Prostate gland (tissue), 2 donors: ENCODE measurements at regions not wholly inside any gene's neighbourhood (a gene's known extent, or its start where the extent isn't known, plus 50 kb on each side); places are given as distances from the start of the nearest gene placed in this dataset.

Experiments used
- POLR2A ChIP-seq: fragments of 450-650 bp; IDR thresholded peaks from one replicate; pipeline ENCODE4 v1.6.1; 2016; ENCODE audit warnings: antibody characterized with exemption, mild to moderate bottlenecking
- POLR2AphosphoS5 ChIP-seq: sonication (generic); formaldehyde crosslinking; IDR thresholded peaks from one replicate; pipeline ENCODE4 v1.6.1; 2017; ENCODE audit warnings: antibody characterized with exemption
- TF ChIP-seq, protein P1 (sequence below), 4 experiments: fragments of 200-600 bp in 2 of 4; fragments of 450-650 bp in 2 of 4; sonication (generic) in 2 of 4; IDR thresholded peaks; 1 replicate in 3 of 4; 2 replicates in 1 of 4; pipeline ENCODE4 v1.5.1; 2016 to 2019; ENCODE audit warnings: antibody characterized with exemption in 4 of 4, mild to moderate bottlenecking in 2 of 4, moderate library complexity in 2 of 4

GRCh38 chr19:28244966-28245365 is 968.0 kb downstream of the UQCRFS1 start:
- TF ChIP-seq, protein P1, sequence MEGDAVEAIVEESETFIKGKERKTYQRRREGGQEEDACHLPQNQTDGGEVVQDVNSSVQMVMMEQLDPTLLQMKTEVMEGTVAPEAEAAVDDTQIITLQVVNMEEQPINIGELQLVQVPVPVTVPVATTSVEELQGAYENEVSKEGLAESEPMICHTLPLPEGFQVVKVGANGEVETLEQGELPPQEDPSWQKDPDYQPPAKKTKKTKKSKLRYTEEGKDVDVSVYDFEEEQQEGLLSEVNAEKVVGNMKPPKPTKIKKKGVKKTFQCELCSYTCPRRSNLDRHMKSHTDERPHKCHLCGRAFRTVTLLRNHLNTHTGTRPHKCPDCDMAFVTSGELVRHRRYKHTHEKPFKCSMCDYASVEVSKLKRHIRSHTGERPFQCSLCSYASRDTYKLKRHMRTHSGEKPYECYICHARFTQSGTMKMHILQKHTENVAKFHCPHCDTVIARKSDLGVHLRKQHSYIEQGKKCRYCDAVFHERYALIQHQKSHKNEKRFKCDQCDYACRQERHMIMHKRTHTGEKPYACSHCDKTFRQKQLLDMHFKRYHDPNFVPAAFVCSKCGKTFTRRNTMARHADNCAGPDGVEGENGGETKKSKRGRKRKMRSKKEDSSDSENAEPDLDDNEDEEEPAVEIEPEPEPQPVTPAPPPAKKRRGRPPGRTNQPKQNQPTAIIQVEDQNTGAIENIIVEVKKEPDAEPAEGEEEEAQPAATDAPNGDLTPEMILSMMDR (IDR thresholded peaks at IDR 0.05): no peak
- TF ChIP-seq POLR2A (no peak), POLR2AphosphoS5 (no peak)
